CD4-positive, alpha-beta T cell treated with Interleukin-21 for 1 hour (primary cell): ENCODE measurements at regions not wholly inside any gene's neighbourhood (a gene's known extent, or its start where the extent isn't known, plus 50 kb on each side); places are given as distances from the start of the nearest gene placed in this dataset.
"Not testable (repeated sequence)": the region's sequence is repeated elsewhere in the genome, so short reads cannot be mapped to it uniquely, and the experiment has no call there.

ENCODE experiments used
- DNase-seq: peaks from one replicate; pipeline ENCODE4 v3.0.0-alpha.2; 2020

DNA sequence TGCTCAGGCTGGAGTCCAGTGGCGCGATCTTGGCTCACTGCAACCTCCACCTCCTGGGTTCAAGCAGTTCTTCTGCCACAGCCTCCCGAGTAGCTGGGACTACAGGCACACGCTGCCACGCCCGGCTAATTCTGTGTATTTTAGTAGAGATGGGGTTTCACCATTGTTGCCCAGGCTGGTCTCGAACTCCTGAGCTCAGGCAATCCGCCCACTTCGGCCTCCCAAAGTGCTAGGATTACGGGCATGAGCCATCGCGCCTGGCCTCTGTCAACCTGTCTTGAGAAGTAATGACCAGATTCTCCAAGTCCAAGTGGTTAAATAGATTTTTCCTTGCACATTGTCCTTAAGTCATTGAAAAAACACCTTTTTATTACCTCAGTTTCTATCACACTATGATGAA lies 283.7 kb downstream of the KCNJ2 start:
- not testable (repeated sequence) for DNase-seq

GRCh38 chr17:70454377-70454776 lies 285.0 kb downstream of the KCNJ2 start:
- DNase-seq, result no peak

GRCh38 chr17:70454908-70455307 lies 285.6 kb downstream of the KCNJ2 start:
- DNase-seq, result no peak

DNA sequence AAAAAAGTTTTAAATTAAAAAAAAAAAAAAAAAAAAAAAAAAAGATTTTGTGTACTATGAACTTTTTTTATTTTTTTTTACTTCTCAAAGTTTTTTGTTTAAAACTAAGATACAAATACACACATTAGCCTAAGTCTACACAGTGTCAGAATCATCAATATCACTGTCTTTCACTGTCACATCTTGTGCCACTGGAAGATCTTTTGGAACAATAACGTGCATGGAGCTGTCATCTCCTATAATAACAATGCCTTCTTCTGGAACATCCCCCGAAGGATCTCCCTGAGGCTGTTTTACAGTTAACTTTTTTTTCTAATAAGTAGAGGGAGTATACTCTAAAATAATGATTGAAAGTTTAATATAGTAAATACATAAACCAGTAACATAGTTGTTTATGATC lies 295.7 kb downstream of the KCNJ2 start:
- DNase-seq, result no peak

DNA sequence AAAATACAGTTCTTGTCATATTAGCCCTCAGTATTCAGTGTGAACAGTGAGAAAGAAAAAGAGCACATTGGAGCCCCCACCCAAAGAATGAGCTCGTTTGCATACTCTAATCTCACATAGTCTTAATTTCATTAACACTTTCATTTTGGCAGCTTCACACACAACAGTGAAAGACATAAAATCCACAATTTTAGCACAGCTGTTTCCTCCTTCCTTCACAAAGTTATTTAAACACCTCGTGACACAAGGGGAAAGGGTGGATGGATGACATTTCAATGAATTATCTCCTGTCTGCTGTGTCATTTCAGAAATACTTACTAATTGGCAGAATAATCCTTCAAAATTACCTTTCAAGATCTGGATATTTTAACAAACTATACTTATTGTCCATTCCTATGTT lies 299.3 kb downstream of the KCNJ2 start:
- DNase-seq, result no peak

DNA sequence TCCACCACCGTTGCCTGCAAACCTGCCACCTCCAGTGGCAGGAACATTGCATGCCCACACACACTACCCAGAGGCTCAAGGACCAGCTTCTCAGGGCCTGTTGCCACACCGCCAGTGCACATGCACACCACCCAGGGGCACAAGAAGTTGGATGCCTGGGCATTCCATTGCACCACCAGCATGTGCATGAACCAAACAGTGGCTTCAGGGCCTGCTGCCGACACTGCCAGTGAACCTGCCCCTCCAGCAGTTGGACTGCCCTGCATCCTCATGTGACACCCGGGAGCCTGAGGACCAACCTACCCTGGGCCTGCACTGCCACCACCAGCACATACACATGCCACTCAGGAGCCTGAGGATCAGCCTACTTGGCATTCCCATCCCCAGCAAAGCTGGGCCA lies 303.7 kb downstream of the KCNJ2 start:
- no peak for DNase-seq

- no peak for DNase-seq
Observed at GRCh38 chr17:70476368-70476767, 307.0 kb downstream of the KCNJ2 start.

- no peak for DNase-seq
Observed at GRCh38 chr17:70478902-70479301, 309.6 kb downstream of the KCNJ2 start.

DNA sequence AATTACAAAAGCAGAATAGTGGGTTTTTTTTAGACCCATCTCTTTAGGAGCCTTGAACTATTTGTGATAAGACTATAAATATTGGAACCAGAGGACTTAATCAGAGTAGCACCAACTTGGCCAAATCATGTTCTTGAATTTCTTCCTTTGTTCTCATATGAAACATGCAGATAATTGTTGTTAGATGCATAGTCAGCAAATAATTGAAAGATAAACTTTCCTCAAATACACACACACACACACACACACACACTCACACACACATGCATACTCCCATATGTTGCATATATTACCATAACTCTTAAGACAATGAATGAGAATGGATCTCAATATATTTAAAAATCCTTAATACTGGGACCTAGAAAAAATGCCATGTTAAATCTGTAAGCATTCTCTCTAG lies 310.4 kb downstream of the KCNJ2 start:
- no peak for DNase-seq

GRCh38 chr17:70483624-70484023 lies 314.3 kb downstream of the KCNJ2 start:
- DNase-seq, result no peak

- no peak for DNase-seq
Observed at GRCh38 chr17:70484050-70484449, 314.7 kb downstream of the KCNJ2 start.

DNA sequence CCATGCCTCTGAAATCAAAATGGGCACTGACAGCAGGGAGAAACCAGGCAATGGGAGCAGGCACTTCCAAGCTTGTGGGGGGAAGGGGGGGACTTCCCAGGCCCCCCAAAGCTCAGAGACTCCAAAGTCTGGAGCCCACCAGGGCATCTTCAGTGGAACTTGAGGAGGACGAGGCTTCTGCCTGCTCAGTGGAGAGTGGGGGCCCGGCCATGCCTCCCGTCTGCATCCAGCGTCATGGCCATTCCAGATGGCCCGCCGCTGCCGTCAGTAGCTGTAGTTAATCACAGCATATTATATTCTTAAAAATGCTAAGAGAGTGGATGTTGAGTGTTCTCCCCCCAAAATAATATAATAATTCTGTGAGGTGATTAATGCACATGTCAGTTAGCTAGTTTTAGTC lies 315.2 kb downstream of the KCNJ2 start:
- DNase-seq, result no peak

DNA sequence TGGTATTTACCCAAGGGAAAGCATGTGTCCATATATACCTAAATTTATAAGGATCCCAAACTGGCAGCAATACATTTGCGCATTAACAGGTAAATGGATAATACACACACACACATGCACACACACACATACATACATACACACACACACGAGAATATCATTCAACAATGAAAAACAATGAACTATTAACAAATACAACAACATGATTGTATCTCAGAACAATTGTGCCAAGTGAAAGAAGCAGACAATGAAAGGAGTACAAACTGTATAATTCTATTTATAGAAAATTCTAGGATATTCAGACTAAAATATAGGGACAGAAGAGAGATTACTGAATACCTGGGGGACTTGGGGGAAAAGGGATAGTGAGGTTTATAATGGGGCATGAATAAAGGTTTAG lies 323.0 kb downstream of the KCNJ2 start:
- no peak for DNase-seq

GRCh38 chr17:70493277-70493874 lies 324.0 kb downstream of the KCNJ2 start:
- no peak for DNase-seq

DNA sequence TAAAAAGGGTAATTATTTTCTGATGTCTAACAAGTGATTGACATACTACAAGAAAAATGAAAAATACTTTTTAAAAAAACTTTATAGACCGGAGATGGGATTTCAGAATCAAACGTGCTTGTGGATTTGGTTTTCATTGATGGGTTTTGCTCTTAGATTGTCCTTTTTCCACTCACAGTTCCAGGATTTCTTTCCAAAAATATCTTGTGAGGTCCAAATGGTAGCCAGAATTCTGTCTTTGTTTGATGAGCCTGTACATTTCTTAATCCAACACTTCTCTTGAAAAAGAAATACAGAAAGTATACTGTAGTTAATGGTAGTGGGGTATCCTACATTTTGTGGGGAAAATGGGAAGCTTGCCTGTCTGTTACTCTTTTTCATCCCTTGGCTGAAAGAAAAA lies 329.3 kb downstream of the KCNJ2 start:
- DNase-seq, result no peak

GRCh38 chr17:70499067-70499786 lies 329.9 kb downstream of the KCNJ2 start:
- no peak for DNase-seq

DNA sequence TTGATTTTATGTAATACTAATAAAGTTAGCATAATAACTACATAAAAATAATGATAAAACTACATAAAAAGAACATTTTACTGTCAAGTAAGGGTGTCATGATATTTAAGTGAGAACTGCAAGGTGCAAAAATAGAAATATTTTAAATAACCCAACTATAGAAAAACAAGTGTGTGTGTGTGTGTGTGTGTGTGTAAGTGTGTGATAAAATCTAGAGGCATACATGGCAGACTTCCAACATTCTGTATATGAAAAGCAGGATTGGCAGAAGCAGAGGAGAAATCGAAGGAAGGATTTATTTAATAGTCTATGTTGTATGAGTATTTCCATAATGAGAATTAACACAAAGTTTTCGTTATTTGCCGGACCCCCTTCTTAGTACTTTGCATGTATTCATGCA lies 334.1 kb downstream of the KCNJ2 start:
- DNase-seq, result no peak

GRCh38 chr17:70510288-70510687 lies 341.0 kb downstream of the KCNJ2 start:
- no peak for DNase-seq

GRCh38 chr17:70517816-70518215 lies 348.5 kb downstream of the KCNJ2 start:
- no peak for DNase-seq

DNA sequence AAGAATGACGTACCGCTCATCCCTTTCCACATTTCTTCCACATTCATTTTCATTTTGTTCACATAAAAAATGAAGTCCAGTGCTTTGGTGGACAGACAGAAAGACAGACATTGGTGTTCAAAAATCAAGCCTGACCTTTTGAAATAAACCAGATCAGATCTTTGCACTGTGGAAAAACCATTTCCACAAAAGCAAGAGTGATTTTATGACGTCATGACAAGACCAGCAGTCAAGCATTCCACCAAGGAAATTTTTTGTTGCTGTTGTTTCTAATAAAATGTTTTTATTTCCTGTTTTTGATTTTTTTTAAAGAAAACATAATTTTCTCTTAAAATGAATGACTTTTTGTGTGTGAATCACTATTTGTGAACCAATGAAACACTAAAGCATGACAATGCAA lies 350.0 kb downstream of the KCNJ2 start:
- no peak for DNase-seq

DNA sequence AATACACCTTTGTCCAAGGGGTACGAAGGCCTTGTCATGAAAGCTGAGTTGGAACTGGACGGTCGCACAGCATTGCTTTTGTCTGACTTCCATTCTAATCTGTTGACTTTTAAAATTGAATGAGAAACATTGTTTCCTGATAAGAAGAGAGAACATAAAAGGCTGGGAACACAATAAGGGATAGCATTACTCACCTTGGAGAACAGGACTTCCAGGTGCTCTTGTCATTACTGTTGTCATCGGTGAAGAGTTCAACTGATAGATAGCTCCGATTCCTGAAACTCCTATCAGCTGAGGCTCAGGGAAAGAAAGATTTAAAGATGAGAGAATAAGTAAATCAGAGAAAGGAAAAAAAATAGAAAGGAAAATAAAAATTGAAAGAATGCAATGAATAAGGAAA lies 351.1 kb downstream of the KCNJ2 start:
- no peak for DNase-seq

DNA sequence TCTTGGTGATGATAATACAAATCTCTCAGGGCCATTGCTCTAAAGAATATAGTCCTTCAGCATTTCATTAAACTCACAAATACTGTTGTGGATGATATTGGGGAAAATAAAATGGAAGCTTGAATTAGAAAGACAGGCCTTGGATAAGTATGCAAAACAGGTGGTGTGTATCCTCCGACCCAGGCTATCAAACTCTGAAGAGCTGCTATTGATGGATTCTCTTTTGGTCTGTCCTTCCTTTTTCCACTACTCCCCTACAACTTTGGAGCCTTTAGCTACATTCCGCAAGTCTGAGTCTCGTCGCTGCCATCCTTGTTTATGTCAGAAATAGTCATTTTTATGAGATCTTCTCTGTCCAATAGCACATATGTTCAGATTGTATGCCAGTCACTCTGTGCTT lies 351.6 kb downstream of the KCNJ2 start:
- DNase-seq, result no peak

DNA sequence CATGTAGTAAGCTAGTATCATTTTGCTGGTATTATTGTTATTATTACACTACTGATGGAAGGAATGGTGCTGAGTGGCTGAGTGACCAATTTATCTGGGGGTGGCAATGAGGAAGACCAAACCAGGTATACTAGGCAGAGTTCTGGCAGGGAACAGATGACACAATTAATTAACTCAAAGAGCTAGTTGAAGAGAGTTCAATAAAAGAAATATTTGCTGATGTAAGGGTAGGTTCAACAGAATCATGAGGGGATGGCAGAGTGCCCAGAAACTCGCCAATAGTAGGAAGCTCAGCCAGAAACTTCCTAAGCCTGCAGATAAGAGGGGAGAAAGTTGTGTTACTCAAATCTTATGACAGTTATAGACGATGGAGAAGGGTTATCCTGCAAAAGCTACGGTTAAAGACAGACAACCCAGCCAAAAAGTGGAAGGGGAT lies 352.5 kb downstream of the KCNJ2 start:
- no peak for DNase-seq

- no peak for DNase-seq
Observed at GRCh38 chr17:70523426-70523825, 354.1 kb downstream of the KCNJ2 start.

DNA sequence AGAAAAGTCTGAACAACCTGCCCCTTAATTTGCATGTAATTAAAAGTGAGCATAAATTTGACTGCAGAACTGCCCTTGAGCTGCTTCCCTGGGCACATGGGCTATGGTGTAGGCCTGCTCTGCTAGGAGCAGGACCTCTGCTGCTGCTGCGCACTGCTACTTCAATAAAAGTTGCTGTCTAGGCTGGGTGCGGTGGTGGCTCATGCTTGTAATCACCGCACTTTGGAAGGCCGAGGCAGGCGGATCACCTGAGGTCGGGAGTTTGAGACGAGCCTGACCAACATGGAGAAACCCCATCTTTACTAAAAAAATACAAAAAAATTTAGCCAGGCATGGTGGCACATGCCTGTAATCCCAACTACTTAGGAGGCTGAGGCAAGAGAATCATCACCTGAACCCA lies 355.7 kb downstream of the KCNJ2 start:
- DNase-seq, result not testable (repeated sequence)
